ENCODE measurements at regions not wholly inside any gene's neighbourhood (a gene's known extent, or its start where the extent isn't known, plus 50 kb on each side); places are given as distances from the start of the nearest gene placed in this dataset.
"Not testable (repeated sequence)": the region's sequence is repeated elsewhere in the genome, so short reads cannot be mapped to it uniquely, and the experiment has no call there.

DNA sequence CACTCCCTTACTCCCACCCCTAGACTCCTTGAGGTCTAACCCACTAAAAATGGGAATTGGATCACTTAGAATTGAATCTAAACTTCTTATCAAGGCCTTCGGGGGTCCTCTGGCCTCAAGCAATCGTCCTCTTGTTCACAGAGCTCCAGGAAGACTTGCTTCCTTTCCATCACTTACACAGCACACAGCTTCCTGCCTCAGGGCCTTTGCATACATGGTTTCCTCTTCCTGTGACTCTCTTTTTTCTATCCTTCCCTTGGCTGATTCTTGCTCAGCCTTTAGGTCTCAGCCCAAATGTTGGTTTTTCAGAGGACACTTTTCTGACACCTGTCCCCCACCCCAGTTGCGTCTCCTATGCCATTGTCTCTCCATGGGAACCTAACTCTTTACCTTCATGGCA is 50.0 kb upstream of the ALDH1B1 start:
- no peak for DNase-seq (ENCODE audit: low read depth in 2 of 2)

DNA sequence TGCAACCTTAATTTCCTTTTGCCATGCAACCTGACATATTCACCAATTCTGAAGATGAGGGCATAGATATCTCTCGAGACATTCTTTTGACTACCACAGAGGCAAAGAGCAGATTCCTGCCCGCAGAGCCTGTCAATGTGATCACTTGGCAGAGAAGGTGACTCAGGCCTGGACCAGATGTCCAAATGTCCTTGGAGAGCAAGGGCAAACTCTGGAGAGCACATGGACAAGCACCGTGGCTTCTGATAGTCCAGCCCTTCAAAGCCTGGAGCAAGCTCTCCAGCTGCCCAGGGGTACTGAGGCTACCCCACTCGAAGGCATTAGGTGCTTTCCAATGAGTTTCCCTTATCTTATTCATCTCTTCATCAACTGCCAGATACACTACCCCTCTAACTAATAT is 50.4 kb upstream of the ALDH1B1 start:
- no peak for DNase-seq (ENCODE audit: low read depth in 2 of 2)

DNA sequence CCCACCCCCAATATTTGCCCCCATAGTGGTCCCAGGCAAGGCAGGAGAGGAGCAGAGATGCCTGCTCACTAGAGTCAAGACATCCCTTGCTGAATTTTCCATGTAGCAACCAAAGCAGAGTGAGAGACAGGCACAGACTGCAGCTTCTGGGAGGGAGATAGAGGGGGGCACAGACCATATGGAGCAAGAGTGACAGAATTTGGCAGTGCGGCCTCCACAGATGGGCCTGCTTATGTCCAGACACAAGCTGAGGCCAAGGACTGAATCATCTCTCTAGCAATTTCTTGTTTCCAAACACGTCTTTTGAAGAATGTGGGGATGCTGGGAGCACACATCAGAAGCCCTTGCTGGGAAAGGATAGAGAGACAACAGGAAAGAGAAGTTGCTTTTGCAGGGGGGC is 53.0 kb upstream of the ALDH1B1 start:
- DNase-seq (ENCODE audit: low read depth in 2 of 2) = no peak

DNA sequence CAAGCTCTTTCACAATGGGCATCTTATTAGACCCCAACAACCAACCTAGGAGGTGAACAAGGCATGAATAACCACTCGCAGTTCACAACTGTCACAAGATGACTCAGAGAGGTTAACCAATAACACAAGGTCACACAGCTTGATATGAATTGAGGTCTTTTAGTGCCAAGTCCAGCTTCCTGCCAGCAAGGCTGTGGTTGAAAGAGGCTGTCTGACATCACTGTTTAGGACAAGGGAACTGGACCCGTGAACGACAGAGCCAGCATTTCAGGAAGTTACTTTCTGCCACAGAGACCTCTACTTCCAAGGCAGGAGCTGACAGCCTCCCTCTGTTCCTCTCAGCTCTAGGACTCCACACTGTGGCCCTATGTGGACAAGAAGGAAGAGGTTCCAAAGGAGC is 53.4 kb upstream of the ALDH1B1 start:
- no peak for DNase-seq (ENCODE audit: low read depth in 2 of 2)

DNA sequence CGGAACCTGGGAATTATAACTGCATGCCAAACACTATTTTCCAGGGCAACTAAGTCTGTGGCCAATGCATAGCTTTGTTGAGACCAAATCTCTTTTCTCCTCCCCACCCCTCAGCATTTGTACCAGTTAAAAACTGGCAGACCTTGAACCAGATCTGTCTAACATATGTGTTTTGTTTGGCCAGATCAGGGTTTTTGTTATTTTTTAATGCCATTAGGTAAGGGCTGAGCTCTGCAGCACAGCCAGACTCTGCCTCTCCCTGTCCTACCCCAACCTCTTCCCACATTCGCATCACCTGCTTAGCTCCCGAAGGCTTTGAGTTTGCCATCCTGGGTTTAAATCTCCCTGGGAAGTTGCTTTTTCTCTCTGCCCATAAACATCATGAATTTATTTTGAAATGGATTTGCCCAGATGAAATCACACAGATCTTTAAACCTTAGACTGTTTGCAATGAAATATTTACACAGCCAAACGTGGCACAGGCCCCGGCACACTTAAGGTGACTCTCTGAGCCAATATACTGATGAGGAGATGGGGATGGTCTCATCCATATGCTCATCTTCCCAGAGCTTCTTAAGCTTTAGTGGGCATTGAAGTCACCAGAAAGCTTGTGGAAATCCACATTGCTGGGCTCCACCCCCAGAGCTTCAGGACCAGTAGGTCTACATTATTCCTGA is 54.0 kb upstream of the ALDH1B1 start:
- no peak for DNase-seq (ENCODE audit: low read depth in 2 of 2)

DNA sequence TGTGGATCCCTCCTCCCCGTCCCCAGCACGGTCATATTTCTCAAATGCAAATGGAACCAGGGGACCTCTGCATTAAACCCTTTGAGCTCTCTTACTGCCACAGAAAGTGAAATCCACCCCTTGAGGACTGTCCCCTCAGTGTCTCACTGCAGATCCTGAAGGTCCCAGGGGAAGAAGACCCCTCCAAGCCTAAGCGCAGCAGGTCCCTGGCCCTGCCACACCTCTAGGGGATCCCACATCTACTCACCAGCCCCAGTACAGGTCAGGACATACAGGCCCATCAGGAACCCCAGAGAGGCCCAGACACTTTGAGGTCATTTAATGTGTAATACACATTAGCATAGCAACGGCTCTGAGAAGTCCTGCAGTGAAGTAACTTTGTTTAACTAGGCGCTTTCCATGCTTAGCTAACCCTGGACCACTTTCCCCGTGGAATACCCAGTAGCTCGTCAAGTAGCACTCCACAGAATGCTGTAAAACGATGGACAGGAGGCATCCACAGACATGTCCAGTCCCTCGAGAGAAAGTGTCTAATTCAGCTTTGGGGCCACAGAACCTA is 54.7 kb upstream of the ALDH1B1 start:
- DNase-seq (ENCODE audit: low read depth in 2 of 2) = no peak

DNA sequence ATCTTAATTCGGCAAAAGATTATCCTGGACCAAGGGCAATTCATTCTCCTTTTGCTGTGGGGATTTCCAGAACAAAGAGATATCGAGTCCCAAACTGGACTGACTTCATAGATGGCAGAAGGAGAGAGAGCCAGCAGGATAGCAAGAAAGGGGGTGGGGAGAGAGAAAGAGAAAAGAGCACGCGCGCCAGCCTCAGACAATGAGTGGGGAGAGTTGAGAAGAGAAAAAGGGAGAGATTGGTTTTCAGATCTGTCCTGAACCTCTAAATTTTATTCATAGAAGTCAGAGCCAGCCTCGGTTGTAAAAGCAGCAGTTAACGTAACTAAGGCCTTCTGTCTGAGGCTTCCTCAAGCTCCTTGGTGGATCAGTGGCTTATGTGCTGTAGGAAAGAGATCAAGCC is 55.3 kb upstream of the ALDH1B1 start:
- no peak for DNase-seq (ENCODE audit: low read depth in 2 of 2)

DNA sequence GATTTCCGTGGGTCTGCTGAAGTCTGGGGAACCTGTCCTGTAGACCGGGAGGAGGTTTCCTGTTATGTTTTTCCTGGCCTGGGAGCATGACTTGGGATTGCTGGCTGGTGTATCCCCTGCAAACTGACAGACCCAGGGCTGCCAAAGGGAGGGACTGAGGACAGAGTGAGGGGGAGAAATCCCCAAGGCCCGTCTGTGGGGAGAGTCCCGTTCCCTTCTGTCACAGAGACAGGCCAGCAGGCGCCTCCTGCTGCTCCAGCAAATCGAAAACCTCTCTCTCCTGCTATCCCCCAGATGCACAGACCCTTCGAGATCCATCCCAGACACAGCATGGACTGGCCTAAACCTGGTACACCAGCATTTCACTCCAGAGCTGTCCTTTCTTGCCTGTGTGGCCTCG is 56.2 kb upstream of the ALDH1B1 start:
- DNase-seq (ENCODE audit: low read depth in 2 of 2) = no peak

DNA sequence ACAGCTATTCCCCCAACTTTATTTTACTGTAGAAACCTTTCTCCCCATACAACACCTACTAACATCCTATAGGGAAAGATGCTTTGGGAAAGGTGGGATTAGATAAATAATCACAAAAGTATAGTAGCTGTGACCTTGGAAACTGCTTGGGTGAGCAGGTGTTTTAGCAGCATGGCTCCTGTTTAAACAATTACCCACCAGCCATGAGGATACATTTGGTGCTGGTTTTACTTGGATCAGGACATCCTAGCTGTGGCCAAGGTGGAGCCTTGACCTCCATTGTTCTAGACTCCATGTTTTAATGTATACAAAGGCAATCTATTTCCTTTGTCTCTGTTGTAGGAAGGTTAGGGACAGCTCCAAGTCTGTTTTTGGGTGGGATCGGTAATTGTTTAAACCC is 56.8 kb upstream of the ALDH1B1 start:
- DNase-seq (ENCODE audit: low read depth in 2 of 2) = no peak

DNA sequence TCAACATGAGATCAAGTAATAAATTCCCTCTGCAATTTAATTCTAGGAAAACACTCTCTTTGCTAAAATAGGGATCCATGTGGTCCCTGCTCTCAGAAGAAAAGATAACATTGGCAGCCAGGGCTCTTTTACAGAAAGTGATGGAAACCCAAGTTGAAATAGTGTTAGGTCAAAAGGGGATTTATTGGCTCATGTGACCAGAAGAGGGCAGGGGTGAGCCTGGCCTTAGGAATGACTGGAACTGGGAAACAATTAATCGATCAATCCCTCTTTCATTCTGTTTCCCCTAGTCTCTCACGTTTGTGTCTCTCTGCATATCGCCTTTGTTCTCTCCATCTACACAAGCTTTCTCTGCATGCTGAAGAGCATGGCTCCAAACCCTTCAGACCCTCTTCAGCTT is 58.3 kb upstream of the ALDH1B1 start:
- DNase-seq (ENCODE audit: low read depth in 2 of 2) = no peak

DNA sequence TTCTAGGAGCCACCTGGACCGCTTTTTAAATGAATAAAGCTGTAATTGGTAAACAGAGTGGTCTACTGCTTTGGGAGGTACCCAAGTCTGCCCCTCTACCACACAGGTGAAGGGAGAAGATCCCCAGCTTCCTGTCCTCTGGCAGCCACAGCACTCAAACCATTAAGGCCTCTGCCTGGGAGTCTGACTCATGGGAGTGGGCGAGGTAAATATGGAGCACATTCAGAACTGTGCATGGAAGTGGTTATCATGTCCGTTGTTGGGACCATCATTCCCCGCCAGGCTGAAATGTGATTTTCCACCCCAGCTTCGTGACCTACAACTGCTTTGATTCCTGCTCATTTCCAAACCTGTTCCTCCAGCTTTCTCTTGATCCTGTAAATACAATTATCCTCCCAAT is 59.5 kb upstream of the ALDH1B1 start:
- DNase-seq (ENCODE audit: low read depth in 2 of 2) = no peak

DNA sequence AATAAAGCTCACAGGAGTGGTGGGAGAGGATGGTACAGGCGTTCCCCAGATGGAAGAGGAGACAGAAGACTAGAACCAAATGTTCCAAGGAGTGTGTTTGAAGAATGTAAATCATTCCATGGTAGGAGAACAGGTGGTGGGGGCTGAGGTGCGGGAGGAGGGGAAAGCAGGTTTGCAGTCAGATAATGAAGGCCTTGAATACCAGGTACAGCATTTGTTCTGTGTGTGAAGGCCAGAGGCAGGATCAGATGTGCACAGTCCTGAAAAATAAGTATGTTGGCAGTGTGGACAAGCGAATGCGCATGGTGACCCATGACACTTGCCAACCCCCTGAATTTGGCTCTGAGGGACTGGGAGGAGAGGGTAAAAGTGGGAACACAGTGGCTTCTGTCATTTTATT is 59.9 kb upstream of the ALDH1B1 start:
- DNase-seq (ENCODE audit: low read depth in 2 of 2) = no peak

DNA sequence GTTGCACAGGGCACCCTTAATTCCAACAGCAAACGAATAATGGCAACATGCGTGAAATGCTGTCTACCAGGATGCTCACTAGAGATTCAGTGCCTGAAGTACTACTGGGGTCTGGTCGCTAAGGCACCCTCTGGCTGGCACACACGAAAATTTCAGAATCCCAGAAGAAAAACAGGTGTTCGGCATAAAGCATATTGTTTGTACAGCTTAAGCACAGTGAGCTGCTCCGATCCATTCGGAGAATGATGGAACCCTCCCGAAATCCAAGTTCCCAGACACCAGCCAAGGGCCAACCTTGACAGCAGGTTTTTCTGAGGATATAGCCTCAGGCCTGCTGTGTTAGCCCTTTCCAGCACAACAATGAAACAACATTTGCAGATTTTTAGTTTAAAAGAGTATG is 61.4 kb upstream of the ALDH1B1 start:
- no peak for DNase-seq (ENCODE audit: low read depth in 2 of 2)

DNA sequence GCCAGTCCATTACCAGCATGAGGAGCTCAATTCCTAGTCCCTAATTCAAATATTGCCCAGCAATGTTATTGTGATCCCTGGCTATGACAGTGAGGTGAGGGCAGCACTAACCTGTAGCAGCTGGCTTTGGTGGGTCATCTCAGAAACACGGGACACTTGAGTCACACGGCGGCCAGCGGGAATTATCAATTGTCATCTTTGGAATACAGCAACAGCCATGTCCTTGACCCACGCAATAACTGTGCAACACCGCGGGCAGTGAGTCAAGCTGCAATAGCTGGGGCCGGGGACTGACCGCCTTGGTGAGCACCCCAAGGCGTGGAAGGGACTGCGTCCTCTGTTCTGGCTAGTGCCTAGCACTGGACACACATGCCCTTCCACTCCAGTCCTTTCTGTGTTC is 62.5 kb upstream of the ALDH1B1 start:
- DNase-seq (ENCODE audit: low read depth in 2 of 2) = no peak

DNA sequence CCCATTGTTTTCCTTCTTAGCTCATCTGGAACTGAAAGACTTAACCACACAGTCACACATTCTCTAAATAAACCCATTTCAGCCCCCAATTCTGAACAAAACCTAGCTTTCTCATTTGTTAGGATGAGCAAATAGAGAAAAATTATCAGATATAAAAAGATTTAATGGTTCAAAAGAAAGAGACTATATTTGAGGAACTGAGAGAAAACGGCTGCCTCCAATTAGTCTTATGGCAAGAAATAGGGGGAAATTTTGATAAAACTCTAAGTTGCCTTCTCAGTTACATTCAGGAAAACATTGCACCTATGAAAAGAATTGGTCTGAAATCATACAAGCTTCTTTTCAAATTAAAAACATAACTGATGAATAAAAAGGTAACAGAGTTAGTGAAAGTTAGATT is 63.7 kb upstream of the ALDH1B1 start:
- no peak for DNase-seq (ENCODE audit: low read depth in 2 of 2)

DNA sequence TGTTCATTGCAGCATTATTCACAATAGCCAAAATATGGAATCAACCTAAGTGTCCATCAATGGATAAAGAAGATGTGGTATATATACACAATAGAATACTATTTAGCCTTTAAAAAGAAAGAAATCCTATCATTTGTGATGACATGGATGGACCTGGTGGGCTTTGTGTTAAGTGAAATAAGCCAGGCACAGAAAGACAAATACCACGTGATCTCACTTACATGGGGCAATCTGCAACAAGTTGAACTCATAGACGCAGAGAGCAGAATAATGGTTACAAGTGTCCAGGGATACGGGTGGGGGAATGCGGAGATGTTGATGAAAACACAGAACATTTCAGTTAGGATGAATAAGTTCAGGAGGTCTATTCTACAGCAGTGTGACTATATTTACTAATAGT is 66.4 kb upstream of the ALDH1B1 start:
- no peak for DNase-seq (ENCODE audit: low read depth in 2 of 2)

DNA sequence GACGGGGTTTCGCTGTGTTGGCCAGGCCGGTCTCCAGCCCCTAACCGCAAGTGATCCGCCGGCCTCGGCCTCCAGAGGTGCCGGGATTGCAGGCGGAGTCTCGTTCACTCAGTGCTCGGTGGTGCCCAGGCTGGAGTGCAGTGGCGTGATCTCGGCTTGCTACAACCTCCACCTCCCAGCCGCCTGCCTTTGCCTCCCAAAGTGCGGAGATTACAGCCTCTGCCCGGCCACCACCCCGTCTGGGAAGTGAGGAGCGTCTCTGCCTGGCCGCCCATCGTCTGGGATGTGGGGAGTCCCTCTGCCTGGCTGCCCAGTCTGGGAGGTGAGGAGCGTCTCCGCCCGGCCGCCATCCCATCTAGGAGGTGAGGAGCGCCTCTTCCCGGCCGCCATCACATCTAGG is 68.3 kb upstream of the ALDH1B1 start:
- DNase-seq (ENCODE audit: low read depth in 2 of 2) = not testable (repeated sequence)

DNA sequence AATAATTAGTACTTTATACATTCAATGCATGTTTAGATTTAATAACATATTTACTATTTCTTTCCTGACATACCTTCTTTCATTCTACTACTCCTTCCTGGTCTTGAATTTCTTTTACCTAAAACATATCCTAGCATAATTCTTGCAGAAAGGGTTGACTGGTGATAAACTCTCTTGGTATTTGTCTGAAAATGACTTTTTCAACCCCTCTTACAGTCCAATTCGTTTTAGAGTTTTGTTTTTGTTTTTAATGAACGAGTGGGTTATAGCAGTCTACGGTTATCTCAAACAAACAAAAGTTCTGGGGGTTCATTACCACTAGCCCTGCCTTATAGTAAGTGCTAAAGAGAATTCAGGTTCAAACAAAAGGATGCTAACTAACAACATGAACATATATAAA is 69.6 kb upstream of the ALDH1B1 start:
- no peak for DNase-seq (ENCODE audit: low read depth in 2 of 2)

DNA sequence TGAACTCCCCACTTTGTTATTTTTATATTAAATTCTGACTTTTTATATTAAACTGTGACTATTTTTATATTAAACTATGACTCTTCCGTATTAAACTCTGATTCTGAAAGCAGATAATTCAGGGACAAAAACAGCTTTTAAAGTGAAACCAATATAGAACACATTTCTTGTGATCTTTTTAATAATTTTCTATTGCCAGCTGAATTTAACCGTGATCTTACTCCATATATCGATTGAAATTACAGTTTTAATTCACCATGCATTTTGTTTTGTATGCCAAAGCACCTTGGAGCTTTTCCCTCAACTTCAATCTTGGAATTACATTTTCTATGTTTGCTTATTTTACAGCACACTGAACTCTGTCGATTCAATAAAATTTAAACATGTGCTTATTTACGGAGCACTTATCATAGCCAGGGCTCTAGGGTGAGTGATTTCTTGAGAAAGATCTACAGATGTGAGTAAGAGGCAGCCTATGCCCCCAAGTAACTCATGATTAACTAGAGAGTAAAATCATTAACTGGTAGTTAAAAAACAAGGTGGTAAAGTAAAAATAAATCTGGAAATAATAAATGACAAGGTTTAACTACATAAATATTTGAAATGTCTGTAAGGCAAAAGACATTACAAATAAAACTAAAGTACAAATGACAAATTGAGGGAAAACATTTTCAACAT is 72.9 kb upstream of the ALDH1B1 start:
- no peak for DNase-seq (ENCODE audit: low read depth in 2 of 2)

DNA sequence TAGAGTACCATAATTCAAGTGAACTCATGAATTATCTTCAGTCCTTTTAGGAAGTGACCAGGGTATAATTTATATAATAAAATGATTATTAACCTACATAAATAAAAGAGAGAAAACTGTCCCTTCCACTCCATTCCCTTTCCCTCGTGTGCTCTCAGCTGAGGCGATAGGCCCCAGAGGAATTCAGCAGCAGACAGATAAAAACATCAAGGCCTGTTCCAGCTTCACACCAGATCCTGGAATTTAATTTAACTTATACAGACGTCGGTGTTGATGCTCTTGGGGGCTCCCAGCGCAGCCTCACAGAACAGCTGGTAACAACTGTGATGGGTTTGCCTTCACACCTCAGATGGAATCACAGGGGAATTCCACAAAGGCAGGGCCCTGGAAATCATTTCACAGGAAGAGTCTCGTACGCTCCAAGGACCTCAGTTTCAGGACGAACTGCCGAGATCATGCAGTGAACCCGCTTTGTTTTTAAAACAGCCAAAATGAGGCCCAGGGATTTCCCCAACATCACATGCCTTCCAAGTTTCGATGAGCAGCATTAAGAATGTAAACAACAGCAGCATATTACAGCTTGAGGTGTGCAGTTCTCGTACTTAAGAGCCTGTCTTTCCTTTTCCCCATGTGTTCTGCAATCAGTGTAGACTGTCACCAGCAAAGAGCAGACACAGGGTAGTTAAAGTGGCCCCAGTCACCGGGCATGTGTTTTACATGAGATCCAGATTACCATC is 73.6 kb upstream of the ALDH1B1 start:
- no peak for DNase-seq (ENCODE audit: low read depth in 2 of 2)

DNA sequence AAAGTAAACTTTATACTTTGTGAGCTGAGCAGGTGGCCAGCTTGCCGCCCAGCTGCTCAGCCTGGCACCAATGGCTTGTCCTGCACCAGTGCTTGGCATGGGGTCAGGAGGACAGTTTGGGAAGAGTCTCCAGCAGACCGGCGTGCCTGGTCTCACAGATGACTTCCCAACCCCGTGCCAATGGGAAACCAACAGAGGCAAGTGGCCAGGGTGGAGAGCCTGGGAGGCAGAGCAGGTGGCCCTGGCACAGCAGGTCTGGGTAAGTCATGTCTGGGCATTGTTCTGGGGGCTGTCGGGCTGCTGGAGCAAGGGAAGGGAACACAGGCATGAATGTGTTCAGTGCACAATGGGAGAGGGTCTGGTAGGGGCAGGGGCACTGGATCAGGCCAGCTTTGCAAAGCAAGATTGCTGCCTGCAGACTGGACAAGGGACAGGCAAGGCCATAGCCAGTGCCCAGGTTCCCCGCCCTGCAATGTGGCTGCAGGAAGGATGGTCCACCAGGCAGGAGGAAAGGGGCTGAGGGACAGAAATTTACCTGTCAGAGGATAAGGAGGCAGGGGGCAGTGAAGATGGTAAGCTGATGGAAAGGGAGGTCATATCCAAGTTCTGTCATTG is 76.2 kb upstream of the ALDH1B1 start:
- DNase-seq (ENCODE audit: low read depth in 2 of 2) = no peak

DNA sequence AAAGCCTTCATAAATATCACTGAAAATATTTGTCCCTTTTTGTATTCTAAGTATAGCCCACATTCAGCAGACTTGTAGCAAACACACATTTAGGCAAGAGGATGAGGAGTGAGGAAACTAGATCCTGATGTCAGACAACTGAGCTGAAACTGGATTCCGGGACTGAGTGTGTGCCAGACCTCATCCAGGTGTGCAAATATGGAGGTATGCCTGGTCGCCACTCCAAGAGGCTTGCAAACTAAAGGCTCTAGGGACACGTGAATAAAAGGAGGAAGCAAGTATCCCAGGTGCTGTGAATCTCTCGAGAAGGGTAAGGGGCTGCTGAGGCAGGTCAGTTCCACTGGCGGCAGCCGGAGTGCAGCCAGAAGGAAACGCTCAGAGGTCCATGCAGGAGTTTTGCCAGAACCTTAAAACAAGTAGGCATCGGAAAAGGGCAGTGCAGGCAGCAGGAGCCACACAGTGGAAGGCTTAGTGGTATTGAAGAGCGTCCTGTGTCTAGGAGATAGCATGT is 77.4 kb upstream of the ALDH1B1 start:
- no peak for DNase-seq (ENCODE audit: low read depth in 2 of 2)

All from activated CD4-positive, alpha-beta T cell treated with anti-CD3 and anti-CD28 coated beads for 24 hours (primary cell).